DMS53 treated with DMSO at 0.1 percent for 48 hours (cell line): ENCODE measurements at regions not wholly inside any gene's neighbourhood (a gene's known extent, or its start where the extent isn't known, plus 50 kb on each side); places are given as distances from the start of the nearest gene placed in this dataset.

Source experiments
- DNase-seq: peaks from one replicate; lab custom pipeline; 2025; ENCODE audit not compliant: unreplicated experiment; lab: John Stamatoyannopoulos, UW

GRCh38 chr5:20276061-20276958 lies 288.3 kb upstream of the CDH18 start:
- DNase-seq, result peak; percentile 53

GRCh38 chr5:20266066-20266465 lies 278.1 kb upstream of the CDH18 start:
- no peak for DNase-seq

- DNase-seq, result no peak
These were observed 274.9 kb upstream of the CDH18 start for GRCh38 chr5:20262896-20263295.

- no peak for DNase-seq
These were observed 266.7 kb upstream of the CDH18 start for GRCh38 chr5:20254748-20255147.

GRCh38 chr5:20248118-20248517 lies 260.1 kb upstream of the CDH18 start:
- DNase-seq, result no peak

GRCh38 chr5:20245432-20245974 lies 257.5 kb upstream of the CDH18 start:
- no peak for DNase-seq

- DNase-seq, result no peak
These were observed 253.4 kb upstream of the CDH18 start for GRCh38 chr5:20241351-20241750.

- no peak for DNase-seq
These were observed 243.0 kb upstream of the CDH18 start for GRCh38 chr5:20231040-20231439.

GRCh38 chr5:20230010-20230409 lies 242.0 kb upstream of the CDH18 start:
- DNase-seq, result no peak

- DNase-seq, result no peak
These were observed 241.5 kb upstream of the CDH18 start for GRCh38 chr5:20229303-20230005.

- peak; percentile 72 for DNase-seq
These were observed 237.0 kb upstream of the CDH18 start for GRCh38 chr5:20224966-20225365.

GRCh38 chr5:20224046-20224445 lies 236.0 kb upstream of the CDH18 start:
- no peak for DNase-seq

GRCh38 chr5:20223451-20223850 lies 235.5 kb upstream of the CDH18 start:
- no peak for DNase-seq

- no peak for DNase-seq
These were observed 227.3 kb upstream of the CDH18 start for GRCh38 chr5:20215257-20215656.

- no peak for DNase-seq
These were observed 225.8 kb upstream of the CDH18 start for GRCh38 chr5:20213803-20214202.

- DNase-seq, result no peak
These were observed 224.7 kb upstream of the CDH18 start for GRCh38 chr5:20212701-20213100.

- no peak for DNase-seq
These were observed 178.5 kb upstream of the CDH18 start for GRCh38 chr5:20166456-20166855.

- DNase-seq, result no peak
These were observed 170.0 kb upstream of the CDH18 start for GRCh38 chr5:20158006-20158405.

GRCh38 chr5:20157089-20157488 lies 169.1 kb upstream of the CDH18 start:
- no peak for DNase-seq

- no peak for DNase-seq
These were observed 157.2 kb upstream of the CDH18 start for GRCh38 chr5:20145240-20145639.

GRCh38 chr5:20129501-20129900 lies 141.5 kb upstream of the CDH18 start:
- DNase-seq, result no peak

GRCh38 chr5:20128343-20128742 lies 140.3 kb upstream of the CDH18 start:
- DNase-seq, result no peak
